Heart left ventricle (tissue), 16 donors: ENCODE measurements at regions not wholly inside any gene's neighbourhood (a gene's known extent, or its start where the extent isn't known, plus 50 kb on each side); places are given as distances from the start of the nearest gene placed in this dataset.
A peak's percentile ranks its signal among the peaks of the same experiment; 100 is the strongest.

Experiments used
- ATAC-seq, 4 donors: fragments of 200-7000 bp; cut with Tn5 transposase; one replicate each; pipeline ENCODE4 v1.9.1; 2020 to 2022; ENCODE audit warnings: moderate library complexity in 4 of 4, mild to moderate bottlenecking in 3 of 4, moderate number of reproducible peaks in 1 of 4
- DNase-seq, 5 donors: peaks; one replicate each; pipeline ENCODE4 v3.0.0-alpha.2; 2020
- H3K27ac ChIP-seq, 12 donors: fragments of 200-600 bp; sonication (generic) in 4 of 12; one replicate each; pipeline versions ENCODE4 v1.5.0 to v1.8.0; 2016 to 2022; ENCODE audit warnings: mild to moderate bottlenecking in 2 of 12
- H3K27me3 ChIP-seq, 9 donors: fragments of 200-600 bp; sonication (generic) in 2 of 9; one replicate each; pipeline versions ENCODE4 v1.5.1 to v1.8.0; 2016 to 2022; ENCODE audit warnings: mild to moderate bottlenecking in 3 of 9
- H3K36me3 ChIP-seq, 9 donors: fragments of 200-600 bp; sonication (generic) in 2 of 9; one replicate each; pipeline versions ENCODE4 v1.5.0 to v1.8.0; 2018 to 2022; ENCODE audit warnings: mild to moderate bottlenecking in 2 of 9
- H3K4me1 ChIP-seq, 12 donors: fragments of 200-600 bp; sonication (generic) in 4 of 12; one replicate each; pipeline versions ENCODE4 v1.5.0 to v1.8.0; 2016 to 2022; ENCODE audit warnings: mild to moderate bottlenecking in 3 of 12
- H3K4me3 ChIP-seq, 12 donors: fragments of 200-600 bp; sonication (generic) in 4 of 12; one replicate each; pipeline versions ENCODE4 v1.5.0 to v1.8.0; 2017 to 2022; ENCODE audit warnings: mild to moderate bottlenecking in 9 of 12, moderate library complexity in 4 of 12
- H3K9me3 ChIP-seq, 12 donors: fragments of 200-600 bp; sonication (generic) in 4 of 12; one replicate each; pipeline versions ENCODE4 v1.5.0 to v1.8.0; 2016 to 2022; ENCODE audit warnings: mild to moderate bottlenecking in 1 of 12
- POLR2A ChIP-seq, 2 donors: fragments of 450-650 bp; IDR thresholded peaks; one replicate each; pipeline ENCODE4 v1.6.1; 2017; ENCODE audit warnings: antibody characterized with exemption in 2 of 2, mild to moderate bottlenecking in 2 of 2, moderate library complexity in 2 of 2
- WGBS, 4 donors: extraction: QIAGEN DNeasy Blood & Tissue Kit in 2 of 4; methylation state at CpG; one replicate each; pipeline versions ENCODE4 v1.1.5 to v1.1.7; 2013 to 2018; 5-methylcytosine and 5-hydroxymethylcytosine counted together
- intact Hi-C, 10 donors: fragments of 100-400 bp; cut with DNase I; formaldehyde crosslinking; loops; one replicate each; pipeline versions ENCODE4 v1.11.1 to v1.14.2; 2022
- TF ChIP-seq, protein P1 (sequence below), 12 donors: fragments of 200-600 bp; sonication (generic) in 4 of 12; IDR thresholded peaks; one replicate each; pipeline versions ENCODE4 v1.5.0 to v1.8.0; 2018 to 2022; ENCODE audit warnings: antibody characterized with exemption in 12 of 12, mild to moderate bottlenecking in 5 of 12
- donor health status: ischemic (EF 13 %, LVEDD 7.1; RV severe dilation, severe dysfunction).
- donor health status: healthy with polysubstance abuse.
- donor health status: DM: no; HTN: yes; CAD: no.
- donor health status: DM: no; HTN: no; CAD: no.
- donor health status: ischemic (EF 25% LVEDD 6.9; RV normal size, moderate dysfunction).
- donor health status: ischemic (EF 25% LVEDD 5.7; RV mildly dilated, moderate dysfunction).
- donor health status: healthy.
- donor health status: DM: yes; HTN: yes; CAD: no.
- donor health status: ischemic (EF 35%, LVEDD 5.7; RV mildly dilated, moderate dysfunction).
- donor health status: nonischemic (EF 11% LVEDD 7.7; RV severe dilation, severe dysfunction).
- donor health status: DM: yes; HTN: yes; CAD: no.
- donor health status: PGD.
- donor health status: ischemic (EF 29% LVEDD 5.4; RV normal size, mild dysfunction).
- donor health status: nonischemic (EF 23%, LVEDD 6.1; RV moderate dilation, normal function).

DNA sequence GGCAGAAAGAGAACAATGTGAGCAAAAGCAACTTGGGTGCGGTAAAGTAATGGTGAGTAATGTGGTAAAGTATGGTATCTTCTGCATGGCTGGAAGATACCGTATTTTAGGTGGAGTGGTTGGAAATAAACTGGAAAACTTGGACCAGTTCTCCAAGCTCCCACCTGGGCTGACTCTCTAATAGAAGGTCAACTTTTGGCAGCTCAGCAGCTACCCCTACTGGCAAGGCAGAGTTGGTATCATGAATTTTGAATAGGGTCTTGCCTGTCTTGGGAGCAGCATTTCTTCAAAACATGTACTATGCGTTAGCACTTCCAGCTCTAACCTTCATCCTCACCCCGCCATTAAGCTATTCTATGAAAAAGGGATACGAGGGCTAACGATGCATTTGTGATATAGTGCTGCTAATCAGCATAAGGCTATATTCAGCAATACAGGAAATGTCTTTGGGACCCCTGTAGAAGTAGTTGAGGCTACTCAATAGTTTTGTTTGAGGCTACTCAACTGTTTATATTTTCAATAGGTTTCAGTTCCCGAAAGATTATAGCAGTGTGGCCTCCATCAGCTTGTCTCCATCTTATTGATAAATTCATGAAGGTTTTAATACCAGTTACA is 276.3 kb upstream of the FAR2 start:
- DNase-seq (peak in 4 of 5 donors; percentile 25 to 47 (median 44)), ATAC-seq (peak in 3 of 4 donors; percentile 72 to 82 (median 74))
- no peak overlapping the region for H3K4me3 ChIP-seq
- peaks cover 0 to 5% (median 0%) of the 10 kb centered on the region in 9 donors for H3K27me3 ChIP-seq
- TF ChIP-seq POLR2A (IDR thresholded peaks at IDR 0.05), result no peak
- TF ChIP-seq, protein P1, sequence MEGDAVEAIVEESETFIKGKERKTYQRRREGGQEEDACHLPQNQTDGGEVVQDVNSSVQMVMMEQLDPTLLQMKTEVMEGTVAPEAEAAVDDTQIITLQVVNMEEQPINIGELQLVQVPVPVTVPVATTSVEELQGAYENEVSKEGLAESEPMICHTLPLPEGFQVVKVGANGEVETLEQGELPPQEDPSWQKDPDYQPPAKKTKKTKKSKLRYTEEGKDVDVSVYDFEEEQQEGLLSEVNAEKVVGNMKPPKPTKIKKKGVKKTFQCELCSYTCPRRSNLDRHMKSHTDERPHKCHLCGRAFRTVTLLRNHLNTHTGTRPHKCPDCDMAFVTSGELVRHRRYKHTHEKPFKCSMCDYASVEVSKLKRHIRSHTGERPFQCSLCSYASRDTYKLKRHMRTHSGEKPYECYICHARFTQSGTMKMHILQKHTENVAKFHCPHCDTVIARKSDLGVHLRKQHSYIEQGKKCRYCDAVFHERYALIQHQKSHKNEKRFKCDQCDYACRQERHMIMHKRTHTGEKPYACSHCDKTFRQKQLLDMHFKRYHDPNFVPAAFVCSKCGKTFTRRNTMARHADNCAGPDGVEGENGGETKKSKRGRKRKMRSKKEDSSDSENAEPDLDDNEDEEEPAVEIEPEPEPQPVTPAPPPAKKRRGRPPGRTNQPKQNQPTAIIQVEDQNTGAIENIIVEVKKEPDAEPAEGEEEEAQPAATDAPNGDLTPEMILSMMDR (IDR thresholded peaks at IDR 0.05), result peak; percentile 44 to 81 (median 72)
- peak overlapping the region in 1 of 12 donors; percentile 4 for H3K27ac ChIP-seq
- no peaks in the 10 kb centered on the region for H3K36me3 ChIP-seq
- intact Hi-C loops, result loop anchor here in 9 of 10 donors (5.0 to 10.0 kb wide), 8 partner anchors 125 to 1140 kb away; partner anchors contain the start of gene PTHLH (in 2 of the 9)
- WGBS, 4 donors, result 38 to 50% (median 43%) methylated on average over 7 of the region's 7 CpGs
- no peaks in the 10 kb centered on the region for H3K9me3 ChIP-seq
- peaks cover 0 to 4% (median 0%) of the 10 kb centered on the region in 12 donors for H3K4me1 ChIP-seq

DNA sequence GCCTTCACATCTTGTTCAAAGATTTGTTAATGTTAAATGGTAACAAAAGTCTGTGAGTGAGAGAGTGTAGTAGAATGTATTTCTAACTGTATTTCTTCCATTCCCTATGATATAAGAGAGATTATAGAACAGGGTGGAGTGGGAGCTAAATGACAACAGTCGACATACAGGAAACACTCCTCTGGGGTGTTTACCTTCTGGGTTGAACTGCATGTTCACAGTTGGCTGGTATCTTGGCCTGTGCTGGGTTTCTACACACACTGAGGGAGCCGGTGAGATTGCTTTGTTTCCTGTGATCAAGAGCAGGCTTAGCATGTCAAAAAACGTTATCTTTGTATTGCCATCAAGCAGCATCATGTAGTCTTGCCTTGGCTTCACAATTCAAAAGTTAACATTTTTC is 274.3 kb upstream of the FAR2 start:
- H3K27me3 ChIP-seq, result peaks cover 0 to 5% (median 0%) of the 10 kb centered on the region in 9 donors
- ATAC-seq (no peak), DNase-seq (no peak)
- intact Hi-C loops, result loop anchor here (5.0 to 10.0 kb wide), 8 partner anchors 123 to 1142 kb away; partner anchors contain the start of gene PTHLH (in 2 of the 10)
- no peaks in the 10 kb centered on the region for H3K36me3 ChIP-seq
- no peak overlapping the region for H3K4me3 ChIP-seq
- H3K9me3 ChIP-seq, result no peaks in the 10 kb centered on the region
- H3K27ac ChIP-seq, result no peak overlapping the region
- TF ChIP-seq, protein P1 (IDR thresholded peaks at IDR 0.05), result no peak
- no peak for TF ChIP-seq POLR2A (IDR thresholded peaks at IDR 0.05)
- peaks cover 0 to 4% (median 0%) of the 10 kb centered on the region in 12 donors for H3K4me1 ChIP-seq
- WGBS, 4 donors, result 55 to 76% (median 61%) methylated on average over 3 of the region's 3 CpGs

DNA sequence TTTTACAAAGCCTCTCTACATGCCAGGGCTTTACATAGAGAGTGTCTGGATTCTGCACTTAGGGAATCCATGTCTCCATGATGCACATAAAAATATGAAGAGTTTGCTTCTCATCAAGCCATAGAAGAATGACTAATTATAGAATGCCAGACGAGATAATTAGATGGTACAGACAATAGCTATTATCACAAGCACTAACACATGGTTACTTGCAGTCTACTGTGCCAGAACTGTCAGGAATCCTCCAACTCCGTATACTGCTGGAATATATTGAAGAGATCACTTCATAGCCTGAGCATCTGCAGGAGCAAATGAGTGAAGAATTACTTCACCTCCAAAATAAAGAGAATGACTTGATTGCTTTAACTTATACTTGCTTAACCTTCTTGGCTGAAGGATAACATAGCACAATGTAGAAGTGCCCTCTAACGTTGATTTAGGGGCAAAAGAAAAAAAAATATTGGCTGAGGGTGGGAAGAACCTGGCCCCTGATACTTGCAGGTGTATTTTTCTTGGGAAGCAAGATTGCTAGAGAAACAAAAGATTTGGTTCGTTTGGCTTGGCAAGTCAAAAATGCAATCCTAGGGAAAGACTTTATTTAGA is 272.8 kb upstream of the FAR2 start:
- no peak overlapping the region for H3K27ac ChIP-seq
- WGBS, 4 donors, result 28 to 35% (median 30%) methylated on average over 4 of the region's 4 CpGs
- intact Hi-C loops, result loop anchor here in 9 of 10 donors (5.0 to 10.0 kb wide), 7 partner anchors 411 to 1144 kb away; partner anchors contain the start of gene PTHLH (in 2 of the 9)
- H3K36me3 ChIP-seq, result no peaks in the 10 kb centered on the region
- no peak for TF ChIP-seq POLR2A (IDR thresholded peaks at IDR 0.05)
- TF ChIP-seq, protein P1 (IDR thresholded peaks at IDR 0.05), result no peak
- no peaks in the 10 kb centered on the region for H3K9me3 ChIP-seq
- DNase-seq (no peak), ATAC-seq (no peak)
- no peak overlapping the region for H3K4me3 ChIP-seq
- H3K27me3 ChIP-seq, result peaks cover 0 to 5% (median 0%) of the 10 kb centered on the region in 9 donors
- peaks cover 0 to 4% (median 0%) of the 10 kb centered on the region in 12 donors for H3K4me1 ChIP-seq

DNA sequence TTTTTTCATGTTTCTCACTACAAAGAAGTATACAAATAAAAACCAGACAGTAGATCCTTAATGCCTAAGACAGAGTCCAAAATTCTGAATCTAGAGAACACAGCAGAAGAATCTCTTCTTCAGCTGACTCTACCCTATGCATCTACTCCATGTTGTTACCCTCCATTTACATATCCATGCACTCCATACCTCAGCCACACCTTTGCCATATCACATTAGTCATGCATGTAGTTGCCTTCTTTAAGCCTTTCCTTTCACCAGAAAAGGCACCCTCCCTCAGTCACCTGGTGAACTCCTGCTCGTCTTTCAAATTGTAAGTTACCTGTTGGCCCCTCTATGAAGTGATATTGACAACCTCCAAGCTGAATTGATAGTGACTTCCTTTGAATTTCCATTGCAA is 271.2 kb upstream of the FAR2 start:
- DNase-seq (no peak), ATAC-seq (no peak)
- Histone ChIP-seq H3K36me3 (no peaks in the 10 kb centered on the region), H3K27me3 (peaks cover 0 to 5% (median 0%) of the 10 kb centered on the region in 9 donors), H3K27ac (no peak overlapping the region), H3K9me3 (no peaks in the 10 kb centered on the region), H3K4me1 (no peaks in the 10 kb centered on the region), H3K4me3 (no peak overlapping the region)
- 75 to 85% (median 83%) methylated on average over 1 of the region's 1 CpG for WGBS, 4 donors
- TF ChIP-seq POLR2A (IDR thresholded peaks at IDR 0.05), result no peak
- TF ChIP-seq, protein P1 (IDR thresholded peaks at IDR 0.05), result no peak
- intact Hi-C loops, result loop anchor here in 9 of 10 donors (5.0 to 10.0 kb wide), 7 partner anchors 413 to 1146 kb away; partner anchors contain the start of gene PTHLH (in 2 of the 9)
